ENCODE measurements at regions not wholly inside any gene's neighbourhood (a gene's known extent, or its start where the extent isn't known, plus 50 kb on each side); places are given as distances from the start of the nearest gene placed in this dataset.

- Histone ChIP-seq H3K79me2 (ENCODE audit: control insufficient read depth, insufficient read depth, low read length) (no peaks in the 10 kb centered on the region), H3K4me1 (ENCODE audit: control insufficient read depth in 2 of 2, insufficient read depth in 2 of 2, low read length in 2 of 2) (no peaks in the 10 kb centered on the region), H3K9me3 (ENCODE audit: control extremely low read depth in 1 of 3, control insufficient read depth in 2 of 3, insufficient read depth in 1 of 3, low read length in 2 of 3) (no peaks in the 10 kb centered on the region), H2AFZ (ENCODE audit: insufficient read depth, low read depth, low read length, poor library complexity, severe bottlenecking) (no peak overlapping the region), H3K27ac (ENCODE audit: low read length in 2 of 2) (no peak overlapping the region), H4K20me1 (ENCODE audit: control insufficient read depth, insufficient read depth, low read length, poor library complexity, severe bottlenecking) (no peaks in the 10 kb centered on the region), H3K4me3 (ENCODE audit: control extremely low read depth in 1 of 5, extremely low read depth in 1 of 5, insufficient read depth in 1 of 5, low read depth in 2 of 5, low read length in 4 of 5) (no peak overlapping the region), H3K9ac (ENCODE audit: low read length) (no peak overlapping the region), H3K27me3 (replicated peaks in 1 of 4; ENCODE audit: control extremely low read depth in 1 of 4, control insufficient read depth in 3 of 4, insufficient read depth in 4 of 4, low read length in 3 of 4) (no peaks in the 10 kb centered on the region), H3K36me3 (replicated peaks in 1 of 2; ENCODE audit: control extremely low read depth in 1 of 2, control insufficient read depth in 1 of 2, extremely low read depth in 1 of 2, insufficient read depth in 2 of 2, low read length in 1 of 2) (no peaks in the 10 kb centered on the region), H3K4me2 (replicated peaks; ENCODE audit: low read depth, low read length, poor library complexity, severe bottlenecking) (no peak overlapping the region)
- DNase-seq (no peak), ATAC-seq (ENCODE audit: low read depth) (no peak)
- intact Hi-C loops (cut with micrococcal nuclease), result no loop called here
- H3K4me3 Mint-ChIP-seq, result no peak overlapping the region
- no peaks in the 10 kb centered on the region for H3K9me3 Mint-ChIP-seq (ENCODE audit: insufficient read depth)
- H3K4me1 Mint-ChIP-seq, result no peaks in the 10 kb centered on the region
- WGBS (ENCODE audit: insufficient coverage), result no CpG with 5 or more reads among the region's 1 CpG
- TF ChIP-seq CTCF (IDR thresholded peaks at IDR 0.05) (no peak), EZH2 (IDR thresholded peaks at IDR 0.05; ENCODE audit: borderline replicate concordance, insufficient read depth, low read depth, low read length, poor library complexity, severe bottlenecking) (no peak)
- POLR2A ChIA-PET, result no interaction called here
- CTCF ChIA-PET, result no interaction called here
- no peaks in the 10 kb centered on the region for H3K27me3 Mint-ChIP-seq
- H3K27ac Mint-ChIP-seq, result no peak overlapping the region
These were observed 390.4 kb downstream of the RFC3 start for GRCh38 chr13:34208336-34208735.

- DNase-seq (no peak), ATAC-seq (ENCODE audit: low read depth) (no peak)
- H3K4me3 Mint-ChIP-seq, result no peak overlapping the region
- ChIA-PET CTCF (no interaction called here), POLR2A (no interaction called here)
- H3K9me3 Mint-ChIP-seq (ENCODE audit: insufficient read depth), result no peaks in the 10 kb centered on the region
- H3K9ac ChIP-seq (ENCODE audit: low read length), result no peak overlapping the region
- no peaks in the 10 kb centered on the region for H3K4me1 Mint-ChIP-seq
- no peaks in the 10 kb centered on the region for H4K20me1 ChIP-seq (ENCODE audit: control insufficient read depth, insufficient read depth, low read length, poor library complexity, severe bottlenecking)
- no peak overlapping the region for H3K4me3 ChIP-seq (ENCODE audit: control extremely low read depth in 1 of 5, extremely low read depth in 1 of 5, insufficient read depth in 1 of 5, low read depth in 2 of 5, low read length in 4 of 5)
- H3K79me2 ChIP-seq (ENCODE audit: control insufficient read depth, insufficient read depth, low read length), result no peaks in the 10 kb centered on the region
- no peak overlapping the region for H3K27ac ChIP-seq (ENCODE audit: low read length in 2 of 2)
- H3K4me1 ChIP-seq (ENCODE audit: control insufficient read depth in 2 of 2, insufficient read depth in 2 of 2, low read length in 2 of 2), result no peaks in the 10 kb centered on the region
- H3K27ac Mint-ChIP-seq, result no peak overlapping the region
- H3K36me3 ChIP-seq (replicated peaks in 1 of 2; ENCODE audit: control extremely low read depth in 1 of 2, control insufficient read depth in 1 of 2, extremely low read depth in 1 of 2, insufficient read depth in 2 of 2, low read length in 1 of 2), result no peaks in the 10 kb centered on the region
- no peak overlapping the region for H2AFZ ChIP-seq (ENCODE audit: insufficient read depth, low read depth, low read length, poor library complexity, severe bottlenecking)
- no peak overlapping the region for H3K4me2 ChIP-seq (replicated peaks; ENCODE audit: low read depth, low read length, poor library complexity, severe bottlenecking)
- no peaks in the 10 kb centered on the region for H3K27me3 ChIP-seq (replicated peaks in 1 of 4; ENCODE audit: control extremely low read depth in 1 of 4, control insufficient read depth in 3 of 4, insufficient read depth in 4 of 4, low read length in 3 of 4)
- intact Hi-C loops (cut with micrococcal nuclease), result no loop called here
- no CpG with 5 or more reads among the region's 1 CpG for WGBS (ENCODE audit: insufficient coverage)
- no peaks in the 10 kb centered on the region for H3K9me3 ChIP-seq (ENCODE audit: control extremely low read depth in 1 of 3, control insufficient read depth in 2 of 3, insufficient read depth in 1 of 3, low read length in 2 of 3)
- TF ChIP-seq EZH2 (IDR thresholded peaks at IDR 0.05; ENCODE audit: borderline replicate concordance, insufficient read depth, low read depth, low read length, poor library complexity, severe bottlenecking) (no peak), CTCF (IDR thresholded peaks at IDR 0.05) (no peak)
- H3K27me3 Mint-ChIP-seq, result no peaks in the 10 kb centered on the region
These were observed 392.4 kb downstream of the RFC3 start for GRCh38 chr13:34210341-34210740.
